AG04450 (cell line): ENCODE measurements at regions not wholly inside any gene's neighbourhood (a gene's known extent, or its start where the extent isn't known, plus 50 kb on each side); places are given as distances from the start of the nearest gene placed in this dataset.
A peak's percentile ranks its signal among the peaks of the same experiment; 100 is the strongest.

Experiments
- CTCF ChIA-PET: fragments of 300-600, 350-600 bp; formaldehyde crosslinking; extraction: SDS; loops from one replicate; lab custom pipeline; 2022; ENCODE audit warnings: antibody characterized with exemption, inconsistent platforms; lab: Charles Lee
- POLR2A ChIA-PET: fragments of 350-600 bp; formaldehyde crosslinking; extraction: SDS; loops from one replicate; lab custom pipeline; 2021; ENCODE audit warnings: antibody characterized with exemption, inconsistent platforms; lab: Yijun Ruan, JAX
- DNase-seq: peaks from one replicate; pipeline ENCODE4 v3.0.0-alpha.2; 2011; ENCODE audit warnings: low read depth, low spot score
- H3K27ac ChIP-seq: one replicate; pipeline ENCODE4 v1.5.1; 2012; ENCODE audit warnings: low read depth, low read length, control low read depth
- H3K27me3 ChIP-seq: one replicate; pipeline ENCODE4 v1.6.0; 2012; ENCODE audit warnings: low read length; ENCODE audit not compliant: control insufficient read depth, insufficient read depth
- H3K4me3 ChIP-seq: 2 replicates; pipeline ENCODE4 v1.5.1; 2011; ENCODE audit warnings: mild to moderate bottlenecking, low read depth, low read length, control low read depth
- H3K9me3 ChIP-seq: 2 replicates; pipeline ENCODE4 v1.5.1; 2012; ENCODE audit warnings: low read length; ENCODE audit not compliant: control insufficient read depth, insufficient read depth
- CTCF ChIP-seq: IDR thresholded peaks from 2 replicates; pipeline ENCODE4 v1.5.1; 2011; ENCODE audit warnings: low read depth, low read length, control low read depth, inconsistent platforms

DNA sequence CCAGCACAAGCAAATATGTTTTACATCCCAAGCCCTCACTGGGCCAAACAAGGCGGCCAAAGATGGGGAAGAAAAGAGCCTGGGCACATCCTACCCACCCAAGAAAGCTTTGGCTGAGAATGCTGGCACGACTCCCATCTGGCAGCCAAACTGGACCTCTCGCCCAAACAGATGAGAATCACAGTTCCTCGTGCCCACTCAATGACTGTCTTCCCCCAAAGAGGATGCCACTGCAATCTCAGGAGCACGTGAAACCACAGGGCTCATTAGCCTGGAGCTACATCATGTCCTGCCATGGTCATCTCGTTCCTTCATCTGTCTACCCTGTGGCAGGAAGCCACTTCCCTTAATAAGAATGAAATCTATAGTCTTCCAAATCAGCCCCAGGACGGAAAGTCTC lies 536.8 kb downstream of the BNC2 start:
- Histone ChIP-seq H3K4me3 (no peak overlapping the region), H3K9me3 (no peaks in the 10 kb centered on the region), H3K27ac (no peak overlapping the region), H3K27me3 (no peaks in the 10 kb centered on the region)
- ChIA-PET POLR2A (no interaction called here), CTCF (interaction anchor here (0.7 kb wide), 1 partner anchor 420 kb away, joined by 3 read pairs; no protein-coding TSS in a partner anchor)
- no peak for TF ChIP-seq CTCF
- DNase-seq: no peak

GRCh38 chr9:16335788-16336580 lies 534.5 kb downstream of the BNC2 start:
- ChIA-PET POLR2A (interaction anchor here (0.6 to 1.5 kb wide), 5 partner anchors 17 to 369 kb away, joined by 3 to 7 read pairs (median 4); no protein-coding TSS in a partner anchor), CTCF (no interaction called here)
- Histone ChIP-seq H3K9me3 (no peaks in the 10 kb centered on the region), H3K27ac (peak overlapping the region; percentile 84), H3K4me3 (no peak overlapping the region), H3K27me3 (no peaks in the 10 kb centered on the region)
- DNase-seq: peak; percentile 95
- no peak for TF ChIP-seq CTCF

GRCh38 chr9:16336833-16337232 lies 533.6 kb downstream of the BNC2 start:
- TF ChIP-seq CTCF: no peak
- no peak overlapping the region for H3K4me3 ChIP-seq
- no peaks in the 10 kb centered on the region for H3K9me3 ChIP-seq
- H3K27ac ChIP-seq: peak overlapping the region; percentile 84
- ChIA-PET CTCF (no interaction called here), POLR2A (interaction anchor here (1.5 kb wide), 1 partner anchor 145 kb away, joined by 5 read pairs; no protein-coding TSS in a partner anchor)
- H3K27me3 ChIP-seq: no peaks in the 10 kb centered on the region
- DNase-seq: no peak

GRCh38 chr9:16337322-16338029 lies 533.0 kb downstream of the BNC2 start:
- CTCF ChIA-PET: no interaction called here

More at GRCh38 chr9:16337322-16338029, 533.0 kb downstream of the BNC2 start:
- POLR2A ChIA-PET: no interaction called here
- H3K4me3 ChIP-seq: no peak overlapping the region
- H3K27ac ChIP-seq: peak overlapping the region; percentile 52
- TF ChIP-seq CTCF: no peak
- peak; percentile 65 for DNase-seq
- no peaks in the 10 kb centered on the region for H3K27me3 ChIP-seq
- H3K9me3 ChIP-seq: no peaks in the 10 kb centered on the region
